Frontal cortex (tissue), 3 donors: ENCODE measurements at regions not wholly inside any gene's neighbourhood (a gene's known extent, or its start where the extent isn't known, plus 50 kb on each side); places are given as distances from the start of the nearest gene placed in this dataset.

Experiments used
- DNase-seq, 2 donors: peaks; one replicate each; pipeline ENCODE4 v3.0.0; 2012; ENCODE audit warnings: low spot score in 2 of 2
- FAIRE-seq: peaks from 2 replicates; lab custom pipeline; 2012; peaks lifted over from hg19 to GRCh38; lab: Jason Lieb, UNC
- donor health status: control.
- donor health status: control.
- donor health status: control.

DNA sequence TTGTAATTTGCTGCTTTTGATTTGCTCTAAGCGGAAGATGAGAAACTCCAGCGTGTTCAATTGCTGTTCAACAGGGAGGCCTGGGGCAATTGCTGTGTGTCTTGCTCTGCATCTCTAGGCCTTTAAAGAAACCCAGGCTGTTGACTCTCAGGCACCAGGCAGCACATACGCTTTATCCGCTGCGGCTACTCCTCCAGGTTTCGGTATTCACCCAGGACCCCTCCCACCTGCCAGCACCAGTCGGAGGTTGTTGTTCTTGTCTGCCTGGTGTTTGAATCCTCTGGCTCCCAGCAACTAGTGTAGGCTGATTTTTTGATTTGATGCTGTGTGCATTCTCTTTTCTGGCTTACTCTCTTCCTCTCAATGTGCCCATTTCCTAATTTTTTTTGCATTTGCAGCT, 383.1 kb downstream of the TSN start:
- no peak for DNase-seq
- FAIRE-seq = no peak

DNA sequence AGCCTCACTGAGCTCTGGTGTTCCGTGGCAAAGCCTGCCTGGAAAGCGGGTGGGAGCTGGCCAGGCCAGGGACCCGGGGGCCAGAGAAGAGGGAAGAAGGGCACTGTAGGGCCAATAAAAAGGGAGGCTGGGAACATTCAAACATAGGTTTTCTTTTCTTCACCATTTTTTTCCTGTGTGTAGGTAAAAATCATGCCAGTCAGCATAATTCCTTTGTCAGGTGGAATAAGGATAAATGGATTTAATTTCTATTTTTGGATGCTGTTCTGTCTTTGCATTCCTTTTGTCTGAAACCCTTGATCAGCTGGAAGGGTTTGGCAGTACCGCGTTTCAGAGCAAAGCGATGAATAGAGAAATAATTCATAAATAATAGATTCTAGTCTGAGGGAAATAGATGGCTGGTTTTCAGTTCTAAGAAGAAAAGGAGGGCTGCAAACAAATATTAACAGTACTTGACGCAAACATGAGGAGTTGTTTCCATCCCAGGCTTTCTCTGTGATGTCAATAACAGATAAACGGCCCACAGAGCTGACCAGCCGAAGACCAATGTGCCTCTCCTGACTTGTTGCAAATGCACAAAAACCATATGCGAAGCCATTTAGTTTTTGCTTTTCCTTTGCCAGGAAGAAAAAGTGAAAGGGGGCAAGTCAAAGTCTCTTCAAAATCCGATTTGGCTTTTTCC, 384.4 kb downstream of the TSN start:
- DNase-seq = no peak
- FAIRE-seq = no peak

DNA sequence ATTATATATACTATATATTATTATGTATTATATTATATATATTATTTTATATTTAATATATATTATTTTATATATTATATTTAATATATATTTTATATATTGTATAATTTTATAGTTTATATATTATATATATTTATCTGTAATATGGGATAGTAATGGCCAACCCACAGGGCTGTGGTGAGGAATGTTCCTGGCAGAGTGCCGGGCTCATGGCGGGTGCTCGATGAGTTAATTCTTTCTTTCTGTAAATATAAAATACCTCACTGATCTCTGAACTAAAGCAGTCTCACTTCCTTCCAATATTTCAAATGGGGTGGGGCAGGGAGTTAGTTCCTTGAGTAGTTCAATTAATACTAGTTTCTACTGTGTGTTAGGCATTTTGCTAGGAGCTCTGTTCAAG, 389.4 kb downstream of the TSN start:
- DNase-seq = no peak
- FAIRE-seq = no peak

DNA sequence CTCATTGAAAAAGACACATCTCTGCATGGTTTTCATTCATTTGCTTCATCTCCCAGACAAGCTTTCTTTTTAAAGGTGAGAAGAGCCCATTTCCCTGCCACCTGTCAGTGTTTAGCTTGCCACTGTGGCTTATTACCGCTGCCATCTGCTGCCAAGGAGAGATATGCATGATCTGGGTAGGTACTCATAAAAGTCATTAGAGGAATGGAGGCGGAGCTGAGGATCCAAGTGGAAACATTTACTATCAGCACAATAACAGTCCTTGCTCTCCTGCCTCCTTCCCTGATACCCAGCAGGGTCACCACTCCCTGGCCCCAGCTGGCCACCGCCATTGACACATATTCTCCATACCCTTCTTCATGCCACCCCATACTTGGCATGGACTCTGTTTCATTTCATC, 390.4 kb downstream of the TSN start:
- no peak for FAIRE-seq
- DNase-seq = no peak

DNA sequence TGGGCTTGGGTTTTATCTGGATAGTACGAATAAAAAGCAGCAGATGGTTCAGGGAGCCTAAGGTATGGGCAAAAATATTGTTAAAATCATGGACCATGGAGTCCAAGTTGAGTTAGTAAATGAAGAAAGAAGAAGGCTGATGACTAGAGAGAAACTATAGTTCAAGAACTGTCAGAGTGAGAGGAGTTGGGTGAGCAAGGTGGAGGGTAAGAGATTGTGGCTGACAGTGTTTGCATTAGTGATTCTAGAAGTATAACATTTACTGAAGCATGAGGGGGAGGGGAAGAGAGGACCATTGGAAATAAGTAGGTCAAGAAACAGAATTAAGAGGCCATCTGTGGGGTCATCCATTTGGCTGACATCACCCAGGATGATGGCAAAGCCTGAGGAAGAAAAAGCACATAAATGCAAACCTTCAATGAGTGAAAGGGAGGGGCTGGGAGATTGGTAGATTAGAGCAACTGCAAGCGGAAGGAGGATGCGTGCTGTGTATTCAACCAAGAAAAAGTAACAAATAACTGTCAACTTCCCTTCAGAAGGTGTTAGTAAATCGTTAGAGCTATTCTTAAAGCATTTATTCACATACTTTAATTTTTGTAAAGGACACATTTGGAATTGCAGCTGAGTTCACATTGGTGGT, 392.8 kb downstream of the TSN start:
- no peak for FAIRE-seq

DNA sequence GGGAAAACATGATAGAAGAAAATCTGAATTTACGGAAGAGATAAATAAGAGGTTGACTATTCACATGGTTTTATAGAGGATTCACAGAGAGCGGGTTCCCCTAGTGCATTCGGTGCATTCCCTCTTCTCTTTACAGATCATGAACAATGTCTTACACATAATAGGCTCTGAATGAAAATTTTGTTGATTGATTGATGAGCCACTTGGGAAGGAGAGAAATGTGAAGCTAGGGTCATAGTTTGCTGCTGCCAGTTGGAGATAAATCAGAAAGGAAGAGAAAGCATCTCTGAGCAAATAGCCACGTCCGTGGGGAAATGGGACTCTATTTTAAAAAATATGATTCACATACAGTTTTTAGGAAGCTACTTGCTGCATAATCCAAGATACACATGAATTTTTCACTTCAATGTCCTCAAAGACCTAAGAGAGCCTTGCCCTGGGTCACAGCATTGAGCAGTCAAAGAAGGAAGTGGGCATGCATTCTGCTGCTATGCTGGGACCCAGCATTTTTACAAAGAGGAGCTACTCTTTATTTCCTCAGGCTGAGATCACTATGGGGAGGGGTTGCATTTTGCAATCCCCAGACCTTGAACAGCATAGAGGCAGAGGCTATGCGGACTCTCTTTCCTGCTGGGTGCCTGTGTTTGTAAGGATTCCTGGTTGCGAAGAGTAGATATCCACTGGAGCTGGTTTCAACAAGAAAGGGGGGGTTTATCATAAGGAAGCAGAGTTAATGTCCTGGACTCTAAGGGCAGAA, 395.3 kb downstream of the TSN start:
- no peak for DNase-seq
- no peak for FAIRE-seq

More for the DNA sequence above, 392.8 kb downstream of the TSN start:
- no peak for DNase-seq

DNA sequence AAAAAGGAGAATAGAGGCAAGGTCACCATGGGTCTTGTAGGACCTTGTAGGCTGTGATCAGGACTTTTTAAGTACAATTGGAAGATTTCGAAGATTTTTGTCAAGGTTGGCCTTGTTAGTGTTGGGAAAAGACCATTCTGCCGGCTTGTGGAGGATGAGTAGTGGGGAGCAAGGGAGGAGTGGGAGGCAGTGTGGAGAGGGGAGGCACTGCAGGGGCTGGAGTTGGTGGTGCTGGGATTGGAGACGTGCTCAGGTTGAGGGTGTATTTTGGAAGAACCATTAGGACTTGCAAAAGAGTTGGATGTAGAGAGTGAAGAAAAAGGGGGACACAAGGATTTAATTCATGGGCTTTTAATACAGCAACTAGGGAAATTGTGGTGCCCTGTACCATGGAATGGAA, 397.1 kb downstream of the TSN start:
- FAIRE-seq = no peak
- DNase-seq = no peak

DNA sequence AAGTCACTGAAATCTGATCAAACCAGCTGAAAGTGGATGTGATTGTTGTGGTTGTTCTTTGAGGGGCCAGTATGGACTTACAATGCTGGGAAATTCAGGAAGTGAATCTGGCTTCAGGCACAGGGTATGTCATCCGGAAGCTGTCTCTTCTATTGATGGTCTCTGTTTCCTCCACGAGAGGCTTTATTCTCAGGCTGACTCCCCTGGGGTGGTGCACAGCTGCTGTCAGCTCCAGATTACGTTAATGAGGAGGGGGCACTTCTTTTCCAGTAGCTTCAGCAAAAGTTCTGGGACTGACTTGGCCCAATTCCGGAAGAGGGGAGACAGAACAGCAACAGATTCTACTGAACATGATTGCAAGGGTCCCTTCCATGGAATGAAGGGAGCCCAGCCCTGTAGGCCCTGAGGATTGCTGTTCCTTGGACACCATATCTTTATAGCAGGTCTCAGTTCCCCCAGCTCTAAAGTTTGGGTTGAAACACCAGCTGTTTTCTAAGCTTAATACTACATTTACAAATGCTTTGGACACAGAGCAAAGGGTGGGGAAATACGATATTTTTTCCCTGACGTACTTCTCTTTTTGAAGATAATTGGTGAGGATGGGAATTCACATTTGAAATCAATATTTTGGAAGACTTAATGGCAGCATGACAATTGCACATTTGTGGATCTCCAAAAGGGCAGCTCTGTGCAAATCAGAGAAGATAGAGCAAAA, 400.9 kb downstream of the TSN start:
- DNase-seq = no peak
- no peak for FAIRE-seq

DNA sequence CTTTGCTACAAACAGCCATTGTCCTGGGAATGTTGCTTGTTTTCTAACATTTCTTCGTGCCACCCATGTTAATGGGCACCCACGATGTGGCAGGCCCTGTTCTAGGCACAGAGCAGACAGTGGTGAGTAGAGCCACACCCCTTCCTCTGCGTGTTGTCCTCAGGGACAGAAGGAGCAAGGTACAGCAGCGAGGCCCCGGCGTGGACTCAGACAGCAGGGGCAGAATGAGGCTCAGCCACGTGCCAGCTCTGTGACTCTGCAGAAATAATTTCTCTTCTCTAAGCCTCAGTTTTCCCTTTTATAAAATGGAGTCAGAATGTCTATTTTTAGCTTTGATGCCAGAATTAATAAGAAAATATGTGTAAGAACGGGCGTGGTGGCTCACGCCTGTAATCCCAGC, 401.7 kb downstream of the TSN start:
- no peak for FAIRE-seq
- no peak for DNase-seq

DNA sequence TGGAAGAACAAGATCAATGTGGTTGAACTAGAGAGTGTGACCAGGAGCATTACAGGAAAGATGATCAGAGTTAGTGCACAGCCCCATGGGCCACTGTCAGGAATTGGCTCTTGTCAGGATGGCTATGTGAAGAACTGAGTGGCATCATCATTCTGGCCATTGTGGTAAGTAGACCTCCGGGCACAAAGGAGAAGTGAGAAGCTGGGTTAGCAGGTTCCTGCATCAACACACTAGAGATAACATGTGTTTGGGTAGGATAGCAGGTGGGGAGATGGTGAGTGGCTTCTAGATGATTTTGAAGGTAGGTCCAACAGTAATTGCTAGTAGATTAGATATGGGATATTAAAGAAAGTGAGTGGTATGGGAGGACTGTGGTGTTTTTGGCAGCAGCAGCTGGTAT, 408.2 kb downstream of the TSN start:
- DNase-seq (no peak), FAIRE-seq (no peak)

DNA sequence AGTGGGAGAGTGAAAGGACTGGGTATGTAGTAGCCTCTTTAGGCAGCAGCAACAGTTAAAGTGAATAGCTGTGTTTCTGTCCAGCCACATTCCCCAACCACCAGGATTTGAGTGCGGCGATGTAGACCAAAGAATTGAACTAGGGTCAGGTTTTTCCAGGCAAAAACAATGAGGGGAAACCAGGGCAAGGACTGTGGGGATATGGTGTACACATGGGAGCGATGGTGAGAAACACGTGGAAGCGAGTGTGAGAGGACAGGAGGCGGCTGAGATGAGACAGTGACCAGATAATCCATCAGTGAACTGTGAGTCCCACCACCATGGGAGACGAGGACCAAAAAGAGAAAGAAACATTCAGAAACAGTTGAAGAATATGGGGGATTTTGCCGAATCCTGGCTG, 409.5 kb downstream of the TSN start:
- DNase-seq (no peak), FAIRE-seq (no peak)

DNA sequence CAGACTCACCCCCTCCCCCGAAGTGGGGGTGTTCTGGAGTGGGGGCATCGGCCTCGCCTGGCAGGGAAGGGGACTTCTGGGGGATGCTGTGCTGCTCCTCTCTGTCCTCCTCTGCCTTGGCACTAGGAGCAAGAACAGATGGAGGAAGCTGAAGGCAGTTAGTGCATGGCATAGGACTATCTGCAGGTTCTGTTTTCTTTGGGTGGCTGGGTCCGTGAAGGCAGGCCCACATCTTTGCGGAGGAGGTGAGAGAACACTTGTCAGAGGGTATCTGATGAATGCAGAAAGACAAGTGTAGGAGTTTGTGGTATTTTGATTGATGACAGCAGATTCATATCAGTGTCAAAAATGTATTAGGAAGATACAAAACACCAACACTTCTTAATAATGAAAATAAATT, 411.4 kb downstream of the TSN start:
- DNase-seq (no peak), FAIRE-seq (no peak)

DNA sequence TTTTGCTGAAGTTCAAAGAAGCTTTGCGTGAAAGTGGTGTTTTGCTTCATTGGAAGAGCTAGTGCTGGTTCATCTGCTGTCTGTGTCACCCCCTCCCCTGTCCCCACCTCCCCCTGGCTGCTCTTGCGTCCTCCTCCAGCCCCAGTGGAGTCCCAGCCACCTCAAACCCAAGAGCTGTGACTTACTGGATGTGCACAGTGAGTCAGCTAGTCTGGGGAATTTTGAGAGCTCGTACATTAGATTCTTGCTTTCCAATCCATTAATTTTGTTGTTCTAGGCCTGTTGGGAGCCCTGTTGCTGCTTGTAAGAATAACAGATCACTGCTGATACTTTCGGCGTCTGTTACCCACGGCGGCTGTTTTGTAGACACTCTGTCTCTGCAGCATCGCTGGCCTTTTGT, 412.1 kb downstream of the TSN start:
- FAIRE-seq = no peak

DNA sequence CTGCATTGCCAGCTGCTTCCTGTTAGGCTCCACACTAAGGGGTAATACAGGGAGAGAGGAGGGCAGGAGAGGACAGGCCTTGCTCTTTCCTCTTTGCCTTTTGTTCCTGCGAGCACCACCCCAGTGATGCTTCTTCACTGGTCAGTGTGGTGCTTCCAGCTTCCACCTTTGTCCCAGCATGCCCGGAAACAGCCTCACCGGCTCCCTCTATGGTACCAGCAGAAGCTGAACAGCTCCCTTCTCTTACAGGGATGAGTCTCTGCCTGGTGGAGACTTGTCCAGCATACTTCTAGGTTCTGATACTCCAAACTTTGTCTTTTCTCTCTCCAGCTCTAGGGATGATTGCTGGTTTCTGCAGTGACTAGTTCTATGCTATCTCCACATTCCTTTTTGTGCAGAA, 413.3 kb downstream of the TSN start:
- DNase-seq (no peak), FAIRE-seq (no peak)

More for the DNA sequence above, 412.1 kb downstream of the TSN start:
- DNase-seq = no peak

DNA sequence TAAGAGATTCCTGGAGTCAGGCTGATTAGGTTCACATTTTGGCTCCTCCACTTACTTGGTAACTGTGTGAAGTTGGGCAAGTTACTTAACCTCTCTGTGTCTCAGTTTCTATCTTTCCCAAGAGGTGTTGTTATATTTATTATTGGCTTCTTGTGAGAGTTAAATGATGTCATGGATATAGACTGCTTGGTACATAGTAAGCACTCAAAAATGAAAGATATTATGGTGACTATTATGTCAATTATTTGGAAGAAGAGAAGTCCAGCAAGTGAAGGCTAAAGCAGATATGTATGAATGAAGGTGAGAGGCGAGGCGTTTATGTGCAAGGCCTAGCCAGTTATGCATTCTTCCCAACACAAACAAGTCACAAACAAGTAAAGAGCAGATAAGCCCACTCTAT, 417.4 kb downstream of the TSN start:
- DNase-seq (no peak), FAIRE-seq (no peak)

DNA sequence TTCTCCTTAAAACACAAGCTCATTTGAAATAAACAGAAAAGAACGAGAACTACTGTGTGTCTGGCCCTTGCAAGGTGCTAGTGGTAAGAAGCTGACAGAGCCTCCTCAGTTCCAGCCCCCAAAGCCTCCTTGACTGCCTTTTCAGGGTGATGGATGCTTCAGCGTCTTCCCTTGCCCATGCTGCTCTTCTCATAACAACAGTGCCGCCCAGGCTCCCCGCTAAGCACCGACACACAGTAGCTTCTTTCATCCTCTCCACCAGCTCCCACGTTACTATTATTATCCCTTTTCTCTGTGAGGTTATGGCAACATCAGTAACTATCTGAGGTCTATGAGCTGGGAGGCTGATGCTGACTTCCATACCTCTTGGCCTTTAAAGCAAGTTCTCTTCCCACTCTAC, 418.6 kb downstream of the TSN start:
- no peak for DNase-seq
- FAIRE-seq = no peak

DNA sequence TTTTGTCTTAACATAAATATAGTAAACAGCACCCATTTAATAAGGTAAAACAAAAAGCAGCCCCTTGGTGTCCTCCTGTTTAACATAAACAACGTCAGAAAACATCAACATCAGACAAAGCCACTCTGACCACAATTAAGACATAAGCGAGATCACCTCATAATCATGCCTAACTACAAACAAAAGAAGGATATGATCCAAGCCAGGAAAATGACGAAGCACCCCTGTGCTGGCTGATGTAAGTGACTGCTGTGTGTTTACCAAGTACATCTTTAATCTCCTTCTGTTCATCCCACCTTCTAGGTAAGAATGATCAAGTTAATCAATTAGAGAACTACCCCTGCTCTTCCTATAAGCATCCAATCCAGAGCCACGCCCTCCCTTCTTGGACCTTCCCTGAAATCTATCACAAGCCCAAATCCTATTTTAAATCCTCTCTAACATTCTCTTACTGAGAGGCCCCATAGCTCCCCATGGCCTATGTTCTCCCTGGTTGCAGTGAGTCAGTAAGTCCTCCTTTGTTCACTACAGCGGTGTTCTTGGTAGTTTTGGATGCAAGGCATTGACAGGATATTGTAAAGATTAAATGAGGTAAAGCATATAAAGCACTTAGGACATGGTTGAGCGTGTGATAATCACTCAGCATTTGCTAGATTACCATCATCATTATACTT, 424.2 kb downstream of the TSN start:
- no peak for DNase-seq
- no peak for FAIRE-seq

DNA sequence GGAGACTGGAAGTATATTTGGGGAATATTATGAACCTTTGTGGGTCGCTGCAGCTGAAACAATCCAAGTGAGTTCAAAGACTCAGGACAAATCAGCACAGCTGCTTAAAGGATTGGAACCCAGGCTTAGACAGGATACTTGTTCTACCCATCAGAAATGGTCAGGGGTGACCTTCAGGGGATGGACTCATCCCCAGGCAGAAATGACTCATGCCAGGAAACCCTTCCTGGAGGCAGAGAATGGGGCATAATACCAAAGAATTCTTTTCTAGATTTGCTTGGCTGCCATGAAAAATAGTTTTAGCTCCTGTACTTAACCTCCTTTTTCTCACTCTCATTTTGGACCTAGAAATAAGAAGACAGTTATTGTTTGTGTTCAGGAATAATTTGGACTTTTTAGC, 425.5 kb downstream of the TSN start:
- no peak for FAIRE-seq
- no peak for DNase-seq

DNA sequence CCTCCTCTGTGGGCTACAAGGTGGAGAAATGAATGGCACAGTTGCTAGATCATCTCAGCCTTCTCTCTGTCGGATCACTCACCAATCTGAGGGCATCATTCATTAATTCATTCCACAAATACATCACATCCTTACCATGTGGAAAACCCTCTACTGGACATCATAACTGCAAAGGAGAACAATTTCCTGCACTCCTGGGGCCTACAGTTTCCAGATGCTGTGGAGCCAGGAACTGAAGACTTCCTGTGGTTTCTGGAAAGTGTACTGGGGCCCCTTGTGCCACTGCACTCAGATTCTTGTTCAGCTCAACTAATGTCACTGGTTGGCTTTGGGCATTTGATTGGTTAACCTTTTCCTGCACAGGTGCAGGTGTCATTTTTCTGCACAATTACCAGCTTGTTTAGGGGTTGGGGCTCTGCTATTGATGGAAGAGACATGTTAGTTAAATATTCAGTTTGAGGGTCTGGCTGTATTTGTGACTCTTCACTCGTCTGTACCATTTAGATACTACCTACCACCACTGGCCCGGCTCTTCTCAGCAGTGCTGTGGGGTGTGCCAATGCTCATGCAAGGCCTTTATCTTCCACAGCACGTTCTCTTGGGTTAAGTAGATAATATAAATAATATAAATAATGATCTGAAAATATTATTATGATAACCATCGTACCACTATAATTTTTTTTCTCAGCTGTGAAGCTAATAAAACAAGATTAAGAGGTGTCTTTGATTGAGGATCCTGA, 427.3 kb downstream of the TSN start:
- no peak for DNase-seq
- FAIRE-seq = no peak

DNA sequence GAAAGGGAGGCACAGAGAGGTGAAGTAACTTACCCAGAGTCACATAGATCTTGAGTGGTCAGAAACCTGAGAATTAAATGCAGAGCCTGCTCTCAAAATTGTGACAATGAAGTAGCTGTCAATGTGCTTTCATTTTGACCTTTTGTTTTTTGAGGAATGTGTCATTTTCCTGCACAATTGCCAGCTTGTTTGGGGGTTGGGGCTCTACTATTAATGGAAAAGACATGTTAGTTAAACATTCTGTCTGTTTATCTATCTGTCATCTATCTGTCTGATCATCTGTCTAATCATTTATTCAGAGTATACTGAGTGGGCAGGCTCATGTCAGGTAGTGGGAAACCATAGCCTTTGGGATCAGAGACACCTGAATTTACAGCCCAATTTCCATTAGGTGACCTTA, 428.4 kb downstream of the TSN start:
- DNase-seq (no peak), FAIRE-seq (no peak)
